Tibial nerve (tissue), 4 donors: ENCODE measurements at regions not wholly inside any gene's neighbourhood (a gene's known extent, or its start where the extent isn't known, plus 50 kb on each side); places are given as distances from the start of the nearest gene placed in this dataset.

Experiments
- DNase-seq, 2 donors: peaks; one replicate each; pipeline ENCODE4 v3.0.0-alpha.2; 2019; ENCODE audit warnings: low spot score in 2 of 2
- H3K27ac ChIP-seq, 4 donors: fragments of 200-600 bp; sonication (generic) in 3 of 4; one replicate each; pipeline ENCODE4 v1.5.1; 2017 to 2019; ENCODE audit warnings: mild to moderate bottlenecking in 1 of 4
- H3K27me3 ChIP-seq, 2 donors: fragments of 200-600 bp; sonication (generic) in 1 of 2; one replicate each; pipeline versions ENCODE4 v1.5.1 to v1.6.0; 2017 to 2019
- H3K36me3 ChIP-seq, 3 donors: fragments of 200-600 bp; sonication (generic); one replicate each; pipeline ENCODE4 v1.5.1; 2018 to 2019
- H3K4me1 ChIP-seq, 4 donors: fragments of 200-600 bp; sonication (generic) in 3 of 4; one replicate each; pipeline ENCODE4 v1.5.1; 2017 to 2019
- H3K4me3 ChIP-seq, 4 donors: fragments of 200-600 bp; sonication (generic) in 3 of 4; one replicate each; pipeline ENCODE4 v1.5.1; 2017 to 2019; ENCODE audit warnings: mild to moderate bottlenecking in 1 of 4, moderate library complexity in 1 of 4
- H3K9me3 ChIP-seq, 4 donors: fragments of 200-600 bp; sonication (generic) in 3 of 4; one replicate each; pipeline ENCODE4 v1.5.1; 2017 to 2019
- CTCF ChIP-seq, 5 experiments: fragments of 200-600 bp in 3 of 5; fragments of 450-650 bp in 2 of 5; sonication (generic) in 3 of 5; IDR thresholded peaks; one replicate each; pipeline ENCODE4 v1.5.1; 2016 to 2019; ENCODE audit warnings: antibody characterized with exemption in 5 of 5, mild to moderate bottlenecking in 3 of 5, moderate library complexity in 2 of 5
- EP300 ChIP-seq, 2 donors: sonication (generic); formaldehyde crosslinking; IDR thresholded peaks; one replicate each; pipeline ENCODE4 v1.6.1; 2017; ENCODE audit warnings: antibody characterized with exemption in 2 of 2, mild to moderate bottlenecking in 1 of 2
- POLR2A ChIP-seq, 2 donors: fragments of 450-650 bp; IDR thresholded peaks; one replicate each; pipeline ENCODE4 v1.6.1; 2017; ENCODE audit warnings: antibody characterized with exemption in 2 of 2, mild to moderate bottlenecking in 2 of 2, moderate library complexity in 2 of 2
- WGBS, 2 donors: methylation state at CpG; one replicate each; pipeline ENCODE4 v1.1.5; 2018; 5-methylcytosine and 5-hydroxymethylcytosine counted together

GRCh38 chr12:118608770-118609344 is 232.5 kb downstream of the SUDS3 start:
- TF ChIP-seq CTCF (IDR thresholded peaks at IDR 0.05) (no peak), EP300 (IDR thresholded peaks at IDR 0.05) (no peak), POLR2A (IDR thresholded peaks at IDR 0.05) (no peak)
- Histone ChIP-seq H3K9me3 (peaks cover 0 to 19% (median 0%) of the 10 kb centered on the region in 4 donors), H3K27me3 (no peaks in the 10 kb centered on the region), H3K4me3 (no peak overlapping the region), H3K27ac (no peak overlapping the region), H3K36me3 (no peaks in the 10 kb centered on the region), H3K4me1 (no peaks in the 10 kb centered on the region)
- 69 to 71% methylated on average over 3 of the region's 3 CpGs for WGBS, 2 donors
- no peak for DNase-seq

- H3K9me3 ChIP-seq = peaks cover 0 to 22% (median 0%) of the 10 kb centered on the region in 4 donors
- TF ChIP-seq POLR2A (IDR thresholded peaks at IDR 0.05) (no peak), CTCF (IDR thresholded peaks at IDR 0.05) (no peak), EP300 (IDR thresholded peaks at IDR 0.05) (no peak)
- no peaks in the 10 kb centered on the region for H3K4me1 ChIP-seq
- DNase-seq = no peak
- no peak overlapping the region for H3K4me3 ChIP-seq
- no peaks in the 10 kb centered on the region for H3K27me3 ChIP-seq
- no peak overlapping the region for H3K27ac ChIP-seq
- no peaks in the 10 kb centered on the region for H3K36me3 ChIP-seq
- 22 to 29% methylated on average over 9 of the region's 9 CpGs for WGBS, 2 donors
Measured at GRCh38 chr12:118611295-118611694, 234.9 kb downstream of the SUDS3 start.

GRCh38 chr12:118611770-118612169 is 235.4 kb downstream of the SUDS3 start:
- TF ChIP-seq CTCF (IDR thresholded peaks at IDR 0.05) = no peak
- 79 to 80% methylated on average over 5 of the region's 5 CpGs for WGBS, 2 donors
- Histone ChIP-seq H3K27me3 (no peaks in the 10 kb centered on the region), H3K9me3 (peaks cover 0 to 22% (median 0%) of the 10 kb centered on the region in 4 donors), H3K4me3 (no peak overlapping the region), H3K36me3 (no peaks in the 10 kb centered on the region), H3K27ac (no peak overlapping the region), H3K4me1 (no peaks in the 10 kb centered on the region)
- DNase-seq = no peak

GRCh38 chr12:118617611-118618450 is 241.5 kb downstream of the SUDS3 start:
- DNase-seq = no peak
- H3K9me3 ChIP-seq = peaks cover 0 to 13% (median 0%) of the 10 kb centered on the region in 4 donors
- TF ChIP-seq EP300 (IDR thresholded peaks at IDR 0.05) (no peak), POLR2A (IDR thresholded peaks at IDR 0.05) (no peak), CTCF (IDR thresholded peaks at IDR 0.05) (no peak)
- no peaks in the 10 kb centered on the region for H3K4me1 ChIP-seq
- H3K4me3 ChIP-seq = no peak overlapping the region
- no peak overlapping the region for H3K27ac ChIP-seq
- H3K27me3 ChIP-seq = no peaks in the 10 kb centered on the region
- 47 to 52% methylated on average over 5 of the region's 5 CpGs for WGBS, 2 donors
- H3K36me3 ChIP-seq = no peaks in the 10 kb centered on the region

- no peaks in the 10 kb centered on the region for H3K36me3 ChIP-seq
- 82 to 88% methylated on average over 1 of the region's 1 CpG for WGBS, 2 donors
Measured at GRCh38 chr12:118618695-118619094, 242.3 kb downstream of the SUDS3 start.

More at GRCh38 chr12:118618695-118619094, 242.3 kb downstream of the SUDS3 start:
- peaks cover 0 to 4% (median 0%) of the 10 kb centered on the region in 4 donors for H3K9me3 ChIP-seq
- no peaks in the 10 kb centered on the region for H3K27me3 ChIP-seq
- H3K4me3 ChIP-seq = no peak overlapping the region
- DNase-seq = no peak
- no peak overlapping the region for H3K27ac ChIP-seq
- TF ChIP-seq CTCF (IDR thresholded peaks at IDR 0.05) (no peak), POLR2A (IDR thresholded peaks at IDR 0.05) (no peak), EP300 (IDR thresholded peaks at IDR 0.05) (no peak)
- no peaks in the 10 kb centered on the region for H3K4me1 ChIP-seq
